ENCODE measurements at regions not wholly inside any gene's neighbourhood (a gene's known extent, or its start where the extent isn't known, plus 50 kb on each side); places are given as distances from the start of the nearest gene placed in this dataset.

GRCh38 chr18:42271647-42272414 is 316.8 kb downstream of the PIK3C3 start:
- no peak for DNase-seq

DNA sequence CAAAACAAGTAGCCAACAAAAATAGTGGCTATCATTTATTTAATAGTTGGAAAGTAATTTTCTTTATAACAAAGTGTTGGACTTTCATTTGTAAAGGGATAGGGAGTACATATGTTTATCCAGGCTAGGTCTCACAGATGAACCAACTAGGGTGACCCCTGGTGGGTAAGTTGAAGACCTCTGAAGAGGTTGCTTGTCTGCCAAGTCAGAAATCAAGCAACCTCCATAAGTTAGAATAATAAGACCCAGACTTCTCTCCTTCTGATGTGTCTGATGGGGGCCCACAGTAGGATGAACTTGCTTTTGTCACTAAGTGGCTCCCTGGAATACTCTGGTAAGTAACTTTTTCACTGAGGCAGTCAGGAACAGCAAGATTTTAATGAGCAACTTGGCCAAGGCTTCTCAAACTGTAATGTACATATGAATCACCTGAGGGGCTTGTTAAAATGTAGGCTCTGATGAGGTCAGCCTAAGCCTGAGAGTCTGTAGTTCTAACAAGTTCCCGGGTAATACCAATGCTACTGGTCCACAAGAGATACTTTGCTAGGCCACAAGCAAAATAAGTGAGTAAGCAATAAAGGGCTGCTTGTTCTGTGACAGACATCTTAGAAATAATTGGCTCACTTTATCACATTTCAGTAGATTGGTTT is 319.6 kb downstream of the PIK3C3 start:
- no peak for DNase-seq

GRCh38 chr18:42275138-42275535 is 320.1 kb downstream of the PIK3C3 start:
- no peak for DNase-seq

DNA sequence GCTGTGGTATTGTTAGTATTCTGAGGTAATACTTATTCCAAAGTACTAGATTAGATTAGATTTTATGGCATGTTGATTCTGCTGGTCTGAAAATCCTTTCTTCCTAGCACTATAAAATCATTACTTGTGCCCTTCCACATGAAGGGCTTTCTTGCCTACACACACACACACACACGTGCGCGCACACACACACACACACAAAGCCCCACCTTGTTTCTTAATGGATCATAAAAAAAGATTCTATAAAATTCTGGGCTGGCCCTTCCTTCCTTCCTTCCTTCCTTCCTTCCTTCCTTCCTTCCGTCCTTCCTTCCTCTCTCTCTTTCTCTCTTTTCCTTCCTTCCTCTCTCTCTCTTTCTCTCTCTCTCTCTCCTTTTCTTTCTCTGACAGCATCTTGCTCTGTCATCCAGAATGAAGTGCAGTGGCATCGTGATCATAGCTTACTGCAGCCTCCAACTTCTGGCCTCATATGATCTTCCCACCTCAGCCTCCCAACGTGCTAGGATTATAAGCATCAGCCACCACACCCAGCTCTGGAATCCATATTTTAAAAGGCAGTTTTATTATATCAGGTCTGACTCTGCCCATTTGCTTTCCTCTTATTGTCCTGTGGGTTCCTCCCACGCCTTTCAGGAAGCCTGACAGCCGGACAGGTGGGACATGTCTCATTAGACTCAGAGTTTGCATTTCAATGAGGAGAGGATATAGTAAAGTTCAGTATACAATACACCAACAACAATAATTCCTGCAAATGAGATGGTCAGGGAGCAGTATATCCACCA is 321.1 kb downstream of the PIK3C3 start:
- DNase-seq: no peak

GRCh38 chr18:42281124-42281523 is 326.1 kb downstream of the PIK3C3 start:
- no peak for DNase-seq

DNA sequence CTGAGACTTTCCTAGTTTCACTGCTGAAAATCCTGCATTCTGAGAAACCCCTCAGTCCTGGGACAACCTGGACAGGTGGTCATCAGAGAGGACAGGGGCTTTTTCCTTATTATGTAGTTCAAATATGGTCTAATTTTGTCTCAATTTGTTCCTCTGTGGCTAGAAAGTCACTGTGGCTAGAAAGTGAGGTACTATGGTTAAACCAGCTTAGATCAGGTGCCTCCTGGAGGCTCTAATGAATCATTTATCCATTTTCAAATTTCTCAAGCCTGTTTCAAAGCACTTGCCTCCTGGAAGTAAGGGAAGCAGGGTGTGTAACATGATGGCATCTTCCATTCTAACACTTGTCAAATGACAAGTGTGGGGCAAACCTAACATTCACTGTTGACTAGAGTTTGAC is 326.8 kb downstream of the PIK3C3 start:
- no peak for DNase-seq

- no peak for DNase-seq
These were observed 332.0 kb downstream of the PIK3C3 start for GRCh38 chr18:42287047-42287446.

- no peak for DNase-seq
These were observed 333.1 kb downstream of the PIK3C3 start for GRCh38 chr18:42288129-42288528.

DNA sequence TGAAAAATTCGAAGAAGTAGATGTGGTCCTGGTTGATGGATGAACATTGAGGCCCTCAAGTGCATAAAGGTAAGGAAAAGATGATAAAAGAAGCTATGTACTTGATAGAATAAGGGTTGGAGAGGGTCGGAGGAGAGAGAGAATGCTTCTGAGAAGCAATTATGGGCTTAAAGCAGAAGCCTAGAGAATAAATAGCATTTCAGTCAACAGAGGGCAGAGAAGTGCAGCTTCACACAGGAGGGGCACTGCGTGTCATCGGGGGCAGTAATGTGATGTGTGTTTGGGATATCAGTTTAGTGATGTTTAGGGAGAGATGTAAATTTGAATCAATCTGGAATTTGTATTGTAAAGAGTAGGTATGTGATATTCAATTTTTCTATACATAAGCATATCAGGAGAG is 334.5 kb downstream of the PIK3C3 start:
- DNase-seq: no peak

GRCh38 chr18:42290318-42291307 is 335.6 kb downstream of the PIK3C3 start:
- no peak for DNase-seq

- DNase-seq: no peak
These were observed 337.6 kb downstream of the PIK3C3 start for GRCh38 chr18:42292654-42293053.

GRCh38 chr18:42296192-42296591 is 341.2 kb downstream of the PIK3C3 start:
- no peak for DNase-seq

DNA sequence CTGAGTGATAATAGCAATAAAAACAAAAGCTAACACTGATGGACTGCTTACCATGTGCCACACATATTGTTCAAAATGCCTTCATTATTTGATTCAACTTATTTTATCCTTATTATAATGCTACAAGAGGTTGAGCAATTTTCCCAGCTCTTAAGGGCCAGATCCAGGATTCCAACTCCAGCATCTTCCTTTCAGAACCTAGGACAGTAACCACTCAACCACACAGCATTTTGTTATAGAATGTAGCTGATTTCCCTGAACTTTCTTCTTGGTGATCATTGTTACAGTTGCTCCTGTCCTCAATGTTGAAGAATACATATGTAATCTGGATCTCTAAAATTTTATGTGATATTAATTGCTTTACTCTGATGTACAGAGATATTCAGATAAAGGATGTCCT is 341.7 kb downstream of the PIK3C3 start:
- no peak for DNase-seq

- peak; percentile 45 for DNase-seq
These were observed 344.0 kb downstream of the PIK3C3 start for GRCh38 chr18:42298759-42299675.

- no peak for DNase-seq
These were observed 351.0 kb downstream of the PIK3C3 start for GRCh38 chr18:42305869-42306593.

GRCh38 chr18:42306594-42306980 is 351.6 kb downstream of the PIK3C3 start:
- no peak for DNase-seq

GRCh38 chr18:42310956-42311355 is 355.9 kb downstream of the PIK3C3 start:
- DNase-seq: no peak

DNA sequence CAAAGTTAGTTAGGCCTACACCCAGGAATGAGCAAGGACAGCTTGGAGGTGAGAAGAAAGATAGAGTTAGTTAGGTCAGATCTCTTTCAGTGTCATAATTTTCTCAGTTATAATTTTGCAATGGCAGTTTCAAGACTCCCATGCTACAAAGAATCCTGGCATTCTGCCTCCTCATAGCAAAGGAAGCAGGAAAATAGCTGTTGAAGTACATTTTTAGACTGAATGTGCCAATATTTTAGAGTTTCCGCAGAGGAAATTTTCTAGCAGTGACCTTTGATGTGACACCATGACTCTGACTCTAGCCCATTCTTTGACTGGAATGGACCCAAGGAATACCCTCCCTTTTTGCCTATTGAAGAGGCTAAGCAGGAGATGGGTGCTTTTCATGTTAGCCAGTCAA is 371.7 kb downstream of the PIK3C3 start:
- DNase-seq: no peak

- no peak for DNase-seq
These were observed 373.9 kb downstream of the PIK3C3 start for GRCh38 chr18:42328931-42329330.

DNA sequence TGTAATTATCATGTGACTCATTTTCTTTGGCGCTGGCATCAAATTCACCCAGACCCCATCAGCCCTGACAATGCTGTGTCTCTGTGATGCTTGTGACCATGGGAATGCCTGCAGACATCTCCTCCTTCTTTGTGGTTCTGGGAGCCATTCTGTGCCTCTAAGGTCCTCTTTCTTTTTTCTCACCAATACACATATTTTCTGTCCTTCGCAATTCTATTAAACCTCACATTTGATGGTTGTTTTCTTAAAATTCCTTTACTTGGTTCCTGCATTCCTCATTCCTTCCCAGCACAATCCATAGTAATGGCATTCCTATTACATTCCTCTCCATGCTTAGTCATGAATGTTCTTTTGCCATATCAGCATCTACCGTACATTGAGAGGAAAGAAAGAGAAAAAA is 375.3 kb downstream of the PIK3C3 start:
- DNase-seq: no peak

DNA sequence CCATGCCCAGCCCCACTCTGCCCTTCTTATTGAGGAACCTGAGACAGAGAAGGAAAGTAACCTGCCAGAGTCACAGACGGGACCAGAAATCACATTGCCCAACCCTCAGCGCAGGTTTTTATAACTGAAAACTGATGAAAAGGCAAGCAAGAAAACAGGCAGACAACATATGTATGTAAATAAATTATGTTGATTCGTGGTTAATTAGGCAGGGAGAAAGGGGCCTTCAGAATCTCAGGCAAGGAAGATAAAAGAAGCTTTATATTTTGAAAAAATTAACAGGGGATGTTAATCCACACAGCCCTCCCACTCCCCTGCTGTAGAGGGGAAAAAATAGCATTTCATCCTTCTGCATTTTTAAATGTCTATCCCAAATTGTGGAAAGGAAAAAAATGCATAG is 378.5 kb downstream of the PIK3C3 start:
- DNase-seq: no peak
